ENCODE measurements at regions not wholly inside any gene's neighbourhood (a gene's known extent, or its start where the extent isn't known, plus 50 kb on each side); places are given as distances from the start of the nearest gene placed in this dataset.
"Not testable (repeated sequence)": the region's sequence is repeated elsewhere in the genome, so short reads cannot be mapped to it uniquely, and the experiment has no call there.

DNA sequence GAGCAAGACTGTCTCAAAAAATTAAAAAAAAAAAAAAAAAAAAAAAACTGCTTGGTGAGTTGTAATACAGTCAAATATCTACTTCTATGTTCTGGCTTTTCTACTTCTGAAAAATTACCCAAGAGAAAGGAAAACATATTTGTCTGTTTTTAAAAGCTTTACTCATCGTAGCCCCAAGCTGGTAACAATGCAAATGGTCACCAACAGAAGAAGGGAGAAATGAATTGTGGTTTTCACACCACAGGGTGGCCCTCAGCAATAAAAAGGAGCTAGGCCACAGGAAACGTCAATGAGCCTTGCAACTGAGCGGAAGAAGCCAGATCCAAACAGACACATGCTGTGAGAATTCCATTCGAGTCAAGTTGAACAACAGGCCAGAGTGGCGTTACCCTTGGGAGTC is 121.0 kb downstream of the CDRT15L2 start:
- not testable (repeated sequence) for TF ChIP-seq EGR1 (IDR thresholded peaks at IDR 0.05; ENCODE audit: low read depth); POLR2A (IDR thresholded peaks at IDR 0.05; ENCODE audit: borderline replicate concordance, extremely low read depth, insufficient read depth, insufficient read length)

Data from HCT116 (cell line).